Thyroid gland (tissue), 4 donors: ENCODE measurements at regions not wholly inside any gene's neighbourhood (a gene's known extent, or its start where the extent isn't known, plus 50 kb on each side); places are given as distances from the start of the nearest gene placed in this dataset.

Experiments
- POLR2A ChIP-seq, 2 donors: fragments of 450-650 bp; IDR thresholded peaks; one replicate each; pipeline ENCODE4 v1.6.1; 2017; ENCODE audit warnings: antibody characterized with exemption in 2 of 2, mild to moderate bottlenecking in 2 of 2, moderate library complexity in 1 of 2
- TF ChIP-seq, protein P1 (sequence below), 6 experiments: fragments of 200-600 bp in 3 of 6; fragments of 450-650 bp in 3 of 6; sonication (generic) in 3 of 6; IDR thresholded peaks; one replicate each; pipeline ENCODE4 v1.5.1; 2016 to 2019; ENCODE audit warnings: antibody characterized with exemption in 6 of 6, mild to moderate bottlenecking in 2 of 6, inconsistent platforms in 1 of 6, moderate library complexity in 1 of 6

DNA sequence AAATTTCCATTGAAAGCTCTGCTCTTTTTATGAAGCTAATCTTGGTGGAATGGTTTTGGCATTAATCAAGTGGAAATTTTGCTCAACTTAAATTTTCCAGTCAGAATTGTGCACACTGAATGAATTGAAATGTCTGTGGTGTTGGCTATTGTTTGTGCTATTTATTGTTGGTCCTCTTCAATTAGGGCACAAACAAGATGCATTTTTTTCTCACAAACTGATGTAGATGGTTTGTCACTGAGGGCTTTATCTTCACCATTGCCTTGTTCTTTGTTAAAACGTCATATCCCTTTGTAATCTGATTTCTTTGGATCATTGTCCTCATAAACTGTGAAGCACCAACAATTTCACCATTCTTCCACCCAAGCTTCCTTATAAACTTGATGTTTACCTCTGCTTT is 152.1 kb upstream of the RHOBTB1 start:
- TF ChIP-seq, protein P1, sequence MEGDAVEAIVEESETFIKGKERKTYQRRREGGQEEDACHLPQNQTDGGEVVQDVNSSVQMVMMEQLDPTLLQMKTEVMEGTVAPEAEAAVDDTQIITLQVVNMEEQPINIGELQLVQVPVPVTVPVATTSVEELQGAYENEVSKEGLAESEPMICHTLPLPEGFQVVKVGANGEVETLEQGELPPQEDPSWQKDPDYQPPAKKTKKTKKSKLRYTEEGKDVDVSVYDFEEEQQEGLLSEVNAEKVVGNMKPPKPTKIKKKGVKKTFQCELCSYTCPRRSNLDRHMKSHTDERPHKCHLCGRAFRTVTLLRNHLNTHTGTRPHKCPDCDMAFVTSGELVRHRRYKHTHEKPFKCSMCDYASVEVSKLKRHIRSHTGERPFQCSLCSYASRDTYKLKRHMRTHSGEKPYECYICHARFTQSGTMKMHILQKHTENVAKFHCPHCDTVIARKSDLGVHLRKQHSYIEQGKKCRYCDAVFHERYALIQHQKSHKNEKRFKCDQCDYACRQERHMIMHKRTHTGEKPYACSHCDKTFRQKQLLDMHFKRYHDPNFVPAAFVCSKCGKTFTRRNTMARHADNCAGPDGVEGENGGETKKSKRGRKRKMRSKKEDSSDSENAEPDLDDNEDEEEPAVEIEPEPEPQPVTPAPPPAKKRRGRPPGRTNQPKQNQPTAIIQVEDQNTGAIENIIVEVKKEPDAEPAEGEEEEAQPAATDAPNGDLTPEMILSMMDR (IDR thresholded peaks at IDR 0.05): no peak
- TF ChIP-seq POLR2A (IDR thresholded peaks at IDR 0.05): no peak
